GM18508 (cell line): ENCODE measurements at regions not wholly inside any gene's neighbourhood (a gene's known extent, or its start where the extent isn't known, plus 50 kb on each side); places are given as distances from the start of the nearest gene placed in this dataset.
"Not testable (repeated sequence)": the region's sequence is repeated elsewhere in the genome, so short reads cannot be mapped to it uniquely, and the experiment has no call there.

Experiments used
- ATAC-seq: cut with Tn5 transposase; IDR thresholded peaks from one replicate; pipeline ENCODE4 v1.9.1; 2021; ENCODE audit warnings: moderate number of reproducible peaks; ENCODE audit not compliant: insufficient read depth, unreplicated experiment

- no peak for ATAC-seq
These were observed 297.4 kb upstream of the TACR3 start for GRCh38 chr4:104017213-104017612.

- ATAC-seq, result no peak
These were observed 295.9 kb upstream of the TACR3 start for GRCh38 chr4:104015680-104016079.

GRCh38 chr4:104010722-104011121 is 290.9 kb upstream of the TACR3 start:
- ATAC-seq, result no peak

- ATAC-seq, result not testable (repeated sequence)
These were observed 282.5 kb upstream of the TACR3 start for GRCh38 chr4:104002318-104002717.

DNA sequence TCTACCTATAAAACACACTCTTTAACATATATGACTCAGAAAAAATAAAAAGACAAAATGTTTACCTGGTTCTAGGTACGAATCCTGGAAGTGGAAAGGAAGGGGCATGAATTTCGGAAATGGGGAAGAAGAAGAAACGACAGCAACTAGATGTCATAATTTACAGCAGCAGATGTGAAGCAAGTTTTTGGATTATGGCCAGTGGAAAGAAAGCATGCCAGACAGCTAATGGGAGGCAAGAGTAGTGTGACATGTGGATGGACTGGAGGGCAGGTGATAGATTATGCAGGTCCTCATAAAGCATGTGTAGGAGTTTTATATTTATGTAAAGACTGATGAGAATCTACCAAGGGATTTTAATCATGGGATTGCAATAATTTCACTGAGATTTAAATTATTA is 279.0 kb upstream of the TACR3 start:
- no peak for ATAC-seq

GRCh38 chr4:103996637-103997036 is 276.9 kb upstream of the TACR3 start:
- ATAC-seq, result no peak

DNA sequence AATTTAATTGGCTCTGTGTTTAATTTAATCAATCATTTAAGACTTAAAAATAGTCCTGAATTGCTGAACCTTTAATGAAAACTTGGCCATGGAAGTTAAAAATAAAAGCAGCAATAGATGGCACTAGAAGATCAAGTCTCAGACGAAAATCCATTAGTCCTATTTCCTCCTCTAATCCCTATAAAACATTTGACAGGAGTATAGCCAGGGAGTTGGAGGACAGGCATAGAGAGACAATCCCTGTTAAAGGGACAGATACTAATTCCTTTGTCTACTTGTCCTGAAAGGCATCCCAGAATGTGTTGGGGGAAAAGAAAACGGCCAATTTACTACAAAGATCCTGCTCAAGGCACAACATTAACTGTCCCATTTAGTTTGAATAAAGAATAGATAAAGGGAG is 276.3 kb upstream of the TACR3 start:
- no peak for ATAC-seq

DNA sequence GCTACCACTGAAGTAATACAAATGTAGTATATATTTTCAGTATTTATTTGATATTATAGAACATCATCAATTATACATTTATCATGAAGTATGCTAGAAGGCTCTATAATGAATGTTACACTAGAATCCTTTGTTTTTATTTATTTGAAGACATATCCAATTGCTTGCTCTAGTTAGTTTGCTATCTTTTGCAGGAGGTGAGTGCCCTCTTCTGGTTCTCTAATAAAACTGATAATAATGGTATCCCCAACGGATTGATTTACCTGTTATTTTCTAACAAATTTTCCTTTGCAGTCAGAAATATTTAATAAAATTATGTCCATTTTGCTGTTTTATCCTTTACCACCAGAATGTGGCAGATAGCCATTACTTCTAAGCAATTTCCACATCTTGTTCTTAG is 274.3 kb upstream of the TACR3 start:
- ATAC-seq, result no peak

- no peak for ATAC-seq
These were observed 262.7 kb upstream of the TACR3 start for GRCh38 chr4:103982454-103982853.

DNA sequence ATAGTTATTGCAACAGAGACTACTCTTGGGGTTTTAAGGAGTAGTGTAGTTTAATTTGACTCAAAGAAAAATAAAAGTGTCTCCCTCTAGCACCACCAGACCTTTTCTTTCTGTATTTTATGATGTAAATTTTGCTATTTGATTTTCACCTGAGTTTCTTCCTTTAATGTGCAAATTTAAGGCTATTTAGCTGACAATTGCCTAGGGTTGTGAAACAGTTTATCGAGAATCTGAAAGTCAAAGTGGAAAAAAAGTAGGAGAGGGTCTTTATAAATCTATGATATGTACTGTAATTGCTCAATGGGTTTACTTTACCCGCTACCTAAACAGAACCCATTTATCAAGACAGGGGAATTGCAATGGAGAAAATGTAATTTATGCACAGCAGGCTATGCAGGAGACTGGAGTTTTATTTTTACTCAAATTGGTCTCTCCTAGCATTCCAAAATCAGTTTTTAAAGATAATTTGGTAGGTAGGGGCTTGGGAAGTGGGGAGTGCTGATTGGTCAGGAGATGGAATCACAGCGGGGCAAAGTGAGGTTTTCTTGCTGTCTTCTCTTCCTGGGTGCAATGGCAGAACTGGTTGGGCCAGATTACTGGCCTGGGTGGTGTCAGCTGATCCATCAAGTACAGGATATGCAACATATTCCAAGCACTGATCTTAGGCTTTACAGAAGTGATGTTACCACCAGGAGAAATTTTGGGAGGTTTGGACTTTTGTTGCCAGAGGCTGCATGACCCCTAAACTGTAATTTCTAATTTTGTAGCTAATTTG is 228.6 kb upstream of the TACR3 start:
- ATAC-seq, result no peak

DNA sequence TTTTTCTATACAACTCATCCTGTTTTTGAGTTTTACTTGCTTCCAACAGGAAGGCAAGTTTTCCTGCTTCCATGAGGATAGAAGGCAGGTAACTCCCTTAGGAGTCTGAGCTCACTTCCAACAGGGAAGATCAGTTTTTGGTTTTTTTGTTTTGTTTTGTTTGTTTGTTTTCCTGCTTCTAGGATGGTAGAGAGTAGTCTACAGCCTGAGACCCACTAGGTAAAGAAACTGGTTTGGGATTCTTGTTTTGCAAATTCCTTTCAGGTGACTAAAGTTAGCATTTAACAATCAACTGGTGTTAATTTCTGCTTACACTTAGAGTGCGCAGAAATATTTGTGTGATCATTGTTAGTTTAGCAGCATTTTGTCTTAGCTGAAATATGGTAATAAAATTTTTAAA is 227.8 kb upstream of the TACR3 start:
- ATAC-seq, result no peak

DNA sequence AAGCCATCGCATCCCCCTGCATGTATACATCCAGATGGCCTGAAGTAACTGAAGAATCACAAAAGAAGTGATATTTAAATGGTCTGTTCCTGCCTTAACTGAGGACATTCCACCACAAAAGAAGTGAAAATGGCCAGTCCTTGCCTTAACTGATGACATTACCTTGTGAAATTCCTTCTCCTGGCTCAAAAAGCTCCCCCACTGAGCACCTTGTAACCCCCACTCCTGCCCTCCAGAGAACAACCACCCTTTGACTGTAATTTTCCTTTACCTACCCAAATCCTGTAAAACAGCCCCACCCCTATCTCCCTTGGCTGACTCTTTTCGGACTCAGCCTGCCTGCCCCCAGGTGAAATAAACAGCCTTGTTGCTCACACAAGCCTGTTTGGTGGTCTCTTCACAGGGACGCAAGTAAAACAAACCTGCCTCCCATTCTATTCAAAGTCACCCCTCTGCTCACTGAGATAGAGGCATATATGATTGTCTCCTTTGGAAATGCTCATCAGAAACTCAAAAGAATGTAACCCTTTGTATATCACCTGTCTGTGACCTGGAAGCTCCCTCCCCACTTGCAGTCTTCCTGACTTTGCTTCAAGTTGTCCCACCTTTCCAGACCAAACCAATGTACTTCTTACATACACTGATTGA is 227.0 kb upstream of the TACR3 start:
- not testable (repeated sequence) for ATAC-seq

DNA sequence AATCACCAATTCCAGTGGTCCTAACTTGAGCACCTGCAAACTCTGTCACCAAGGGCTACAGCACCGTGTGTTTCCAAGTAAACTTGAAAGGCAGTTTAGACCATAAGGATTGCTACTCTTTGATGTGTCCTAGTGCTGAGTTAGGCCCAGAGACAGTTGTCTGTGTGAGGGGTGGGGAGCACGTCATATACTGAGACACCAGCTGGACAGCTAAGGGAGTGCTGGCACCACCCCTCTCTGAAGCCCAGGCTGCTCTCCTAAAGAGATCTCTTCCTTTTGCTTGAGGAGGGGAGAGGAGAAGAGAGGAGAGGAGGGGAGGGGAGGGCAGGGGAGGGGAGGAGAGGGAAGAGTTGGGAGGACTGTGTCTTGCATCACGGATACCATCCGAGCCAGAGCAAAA is 218.7 kb upstream of the TACR3 start:
- ATAC-seq, result no peak

- no peak for ATAC-seq
These were observed 216.9 kb upstream of the TACR3 start for GRCh38 chr4:103936653-103937145.

DNA sequence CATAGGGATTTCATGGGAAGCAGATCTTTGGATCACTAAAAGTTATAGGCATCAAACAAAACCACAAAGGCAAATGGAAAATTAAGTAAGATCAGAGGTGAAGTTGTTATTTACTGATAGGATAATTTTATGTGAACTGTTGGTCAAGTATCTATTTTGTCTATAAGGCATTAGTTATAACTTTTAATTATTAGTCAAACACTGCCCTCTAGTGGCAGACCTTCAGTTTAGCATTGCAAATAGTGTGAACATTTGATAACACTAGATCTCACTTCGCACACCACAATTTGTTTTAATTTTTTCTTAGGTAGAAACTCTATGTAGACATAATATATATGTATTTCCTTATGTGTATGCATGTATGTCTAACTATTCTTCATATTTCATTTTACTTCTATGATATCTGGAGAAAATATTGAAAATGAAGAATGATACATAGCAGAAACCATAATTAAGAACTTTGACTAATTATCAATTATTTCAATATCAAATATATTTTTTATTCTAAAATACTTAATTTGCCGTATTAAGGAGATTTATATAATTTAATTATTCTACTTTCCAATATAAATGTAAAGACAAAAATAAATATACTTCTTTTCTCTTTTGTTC is 214.5 kb upstream of the TACR3 start:
- peak; percentile 91 for ATAC-seq

DNA sequence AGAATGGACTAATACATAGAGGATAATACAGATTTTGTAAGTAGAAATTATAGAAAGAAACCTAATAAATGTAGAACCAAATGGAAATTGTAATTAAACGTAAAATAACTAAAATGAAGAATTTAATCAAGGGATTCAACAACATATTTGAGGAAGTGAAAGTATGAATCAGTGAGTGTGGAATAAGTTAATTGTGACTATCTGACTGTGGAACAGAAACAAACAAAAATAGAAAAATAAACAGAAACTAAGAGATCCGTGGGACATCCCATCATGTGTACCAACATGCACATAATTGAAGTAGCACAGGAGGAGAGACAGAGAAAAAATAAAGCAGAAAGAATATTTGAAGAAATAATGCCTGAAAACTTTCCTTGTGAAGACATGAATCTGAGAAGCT is 208.6 kb upstream of the TACR3 start:
- no peak for ATAC-seq

- no peak for ATAC-seq
These were observed 203.8 kb upstream of the TACR3 start for GRCh38 chr4:103923551-103923950.

- no peak for ATAC-seq
These were observed 198.4 kb upstream of the TACR3 start for GRCh38 chr4:103918214-103918613.

- peak; percentile 85 for ATAC-seq
These were observed 195.6 kb upstream of the TACR3 start for GRCh38 chr4:103915224-103915869.

GRCh38 chr4:103907414-103907813 is 187.6 kb upstream of the TACR3 start:
- ATAC-seq, result no peak

- no peak for ATAC-seq
These were observed 184.3 kb upstream of the TACR3 start for GRCh38 chr4:103904123-103904522.
